Colonic mucosa (tissue), 4 donors: ENCODE measurements at regions not wholly inside any gene's neighbourhood (a gene's known extent, or its start where the extent isn't known, plus 50 kb on each side); places are given as distances from the start of the nearest gene placed in this dataset.

Source experiments
- DNase-seq: peaks from one replicate; pipeline ENCODE4 v3.0.0-alpha.2; 2020
- H3K27ac ChIP-seq: fragments of 200-600 bp; one replicate; pipeline ENCODE4 v1.8.0; 2021
- H3K27me3 ChIP-seq: fragments of 200-600 bp; one replicate; pipeline ENCODE4 v1.8.0; 2021
- H3K36me3 ChIP-seq: fragments of 200-600 bp; one replicate; pipeline ENCODE4 v1.8.0; 2021
- H3K4me1 ChIP-seq: fragments of 200-600 bp; one replicate; pipeline ENCODE4 v1.8.0; 2021; ENCODE audit warnings: mild to moderate bottlenecking
- H3K4me3 ChIP-seq: fragments of 200-600 bp; one replicate; pipeline ENCODE4 v1.8.0; 2021
- H3K9ac ChIP-seq, 2 donors: one replicate each; pipeline ENCODE4 v1.7.0; 2013; ENCODE audit warnings: control low read depth in 2 of 2, low read depth in 2 of 2, low read length in 2 of 2
- H3K9me3 ChIP-seq: fragments of 200-600 bp; one replicate; pipeline ENCODE4 v1.8.0; 2021
- intact Hi-C: fragments of 100-400 bp; cut with DNase I; formaldehyde crosslinking; loops from one replicate; pipeline ENCODE4 v1.14.1; 2022
- TF ChIP-seq, protein P1 (sequence below): fragments of 200-600 bp; IDR thresholded peaks from one replicate; pipeline ENCODE4 v1.8.0; 2022; ENCODE audit warnings: antibody characterized with exemption, mild to moderate bottlenecking
- donor health status: healthy.
- donor health status: DM: no; HTN: no; CAD: no.
- donor health status: DM: no; HTN: no; CAD: no.

DNA sequence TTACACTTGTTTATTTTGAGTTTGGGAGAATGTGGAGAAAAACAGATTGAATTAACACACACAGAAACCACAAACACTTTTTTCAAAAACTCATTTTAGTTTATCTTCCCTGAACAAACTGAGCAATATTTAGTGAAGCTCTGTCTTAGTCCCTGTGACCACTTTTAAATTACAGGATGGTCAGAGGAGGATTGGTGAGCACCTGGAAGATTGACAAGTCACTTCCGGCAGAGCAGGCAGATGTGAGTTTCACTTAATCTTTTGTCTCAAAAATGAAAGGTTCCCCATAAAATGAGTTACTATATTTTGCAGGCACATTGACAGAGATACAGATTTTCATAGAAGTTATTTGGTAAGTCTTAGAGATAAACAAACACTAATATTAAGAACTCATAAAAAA lies 970.1 kb downstream of the ADGRL3 start:
- intact Hi-C loops: no loop called here
- H3K27ac ChIP-seq: no peak overlapping the region
- H3K9ac ChIP-seq: no peak overlapping the region
- no peak overlapping the region for H3K4me3 ChIP-seq
- TF ChIP-seq, protein P1, sequence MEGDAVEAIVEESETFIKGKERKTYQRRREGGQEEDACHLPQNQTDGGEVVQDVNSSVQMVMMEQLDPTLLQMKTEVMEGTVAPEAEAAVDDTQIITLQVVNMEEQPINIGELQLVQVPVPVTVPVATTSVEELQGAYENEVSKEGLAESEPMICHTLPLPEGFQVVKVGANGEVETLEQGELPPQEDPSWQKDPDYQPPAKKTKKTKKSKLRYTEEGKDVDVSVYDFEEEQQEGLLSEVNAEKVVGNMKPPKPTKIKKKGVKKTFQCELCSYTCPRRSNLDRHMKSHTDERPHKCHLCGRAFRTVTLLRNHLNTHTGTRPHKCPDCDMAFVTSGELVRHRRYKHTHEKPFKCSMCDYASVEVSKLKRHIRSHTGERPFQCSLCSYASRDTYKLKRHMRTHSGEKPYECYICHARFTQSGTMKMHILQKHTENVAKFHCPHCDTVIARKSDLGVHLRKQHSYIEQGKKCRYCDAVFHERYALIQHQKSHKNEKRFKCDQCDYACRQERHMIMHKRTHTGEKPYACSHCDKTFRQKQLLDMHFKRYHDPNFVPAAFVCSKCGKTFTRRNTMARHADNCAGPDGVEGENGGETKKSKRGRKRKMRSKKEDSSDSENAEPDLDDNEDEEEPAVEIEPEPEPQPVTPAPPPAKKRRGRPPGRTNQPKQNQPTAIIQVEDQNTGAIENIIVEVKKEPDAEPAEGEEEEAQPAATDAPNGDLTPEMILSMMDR: no peak
- H3K4me1 ChIP-seq: no peaks in the 10 kb centered on the region
- H3K36me3 ChIP-seq: no peaks in the 10 kb centered on the region
- no peaks in the 10 kb centered on the region for H3K27me3 ChIP-seq
- H3K9me3 ChIP-seq: no peaks in the 10 kb centered on the region
- no peak for DNase-seq

DNA sequence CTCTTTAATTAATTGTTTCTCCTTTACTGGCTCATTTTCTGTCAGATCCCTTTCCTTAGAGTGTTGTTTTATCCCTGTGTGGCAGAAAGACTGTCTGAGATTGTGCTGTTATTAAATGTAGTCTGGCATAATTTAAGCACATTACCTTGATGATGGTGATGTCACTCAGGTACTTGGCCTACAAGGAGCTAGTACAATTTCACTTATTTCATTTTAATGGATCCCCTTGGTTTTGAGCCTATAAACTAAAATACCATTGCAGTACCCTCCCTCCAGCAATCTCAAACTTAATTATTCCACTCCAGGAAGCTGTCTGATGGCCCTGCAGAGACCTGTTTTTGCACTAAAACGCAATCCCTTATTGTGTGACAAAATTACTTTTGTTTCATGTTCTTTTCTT lies 968.6 kb downstream of the ADGRL3 start:
- H3K9ac ChIP-seq: no peak overlapping the region
- no peaks in the 10 kb centered on the region for H3K4me1 ChIP-seq
- TF ChIP-seq, protein P1: no peak
- no peak overlapping the region for H3K27ac ChIP-seq
- H3K9me3 ChIP-seq: no peaks in the 10 kb centered on the region
- intact Hi-C loops: no loop called here
- H3K36me3 ChIP-seq: no peaks in the 10 kb centered on the region
- no peaks in the 10 kb centered on the region for H3K27me3 ChIP-seq
- no peak overlapping the region for H3K4me3 ChIP-seq
- DNase-seq: no peak

DNA sequence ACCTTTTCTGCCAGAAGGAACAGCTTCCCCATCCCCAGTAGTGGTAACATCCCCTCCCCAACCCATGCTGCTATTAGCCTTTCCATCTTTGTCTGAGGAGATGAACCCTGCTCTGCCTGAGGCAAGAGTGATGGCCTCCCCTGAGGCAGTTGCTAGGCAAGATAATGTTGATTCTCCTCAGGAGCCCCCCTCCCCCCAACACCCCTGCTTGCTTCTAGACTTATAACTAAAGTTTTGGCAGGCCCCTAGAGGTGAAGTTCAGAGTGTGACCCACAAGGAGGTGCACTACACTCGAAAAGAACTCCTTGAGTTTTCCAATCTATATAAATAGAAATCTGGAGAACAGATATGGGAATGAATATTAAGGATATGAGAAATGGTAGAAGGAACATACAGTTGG lies 962.5 kb downstream of the ADGRL3 start:
- Histone ChIP-seq H3K27me3 (no peaks in the 10 kb centered on the region), H3K27ac (no peak overlapping the region), H3K9ac (no peak overlapping the region), H3K9me3 (no peaks in the 10 kb centered on the region), H3K36me3 (no peaks in the 10 kb centered on the region), H3K4me3 (no peak overlapping the region), H3K4me1 (no peaks in the 10 kb centered on the region)
- DNase-seq: no peak
- intact Hi-C loops: no loop called here
- TF ChIP-seq, protein P1: no peak

DNA sequence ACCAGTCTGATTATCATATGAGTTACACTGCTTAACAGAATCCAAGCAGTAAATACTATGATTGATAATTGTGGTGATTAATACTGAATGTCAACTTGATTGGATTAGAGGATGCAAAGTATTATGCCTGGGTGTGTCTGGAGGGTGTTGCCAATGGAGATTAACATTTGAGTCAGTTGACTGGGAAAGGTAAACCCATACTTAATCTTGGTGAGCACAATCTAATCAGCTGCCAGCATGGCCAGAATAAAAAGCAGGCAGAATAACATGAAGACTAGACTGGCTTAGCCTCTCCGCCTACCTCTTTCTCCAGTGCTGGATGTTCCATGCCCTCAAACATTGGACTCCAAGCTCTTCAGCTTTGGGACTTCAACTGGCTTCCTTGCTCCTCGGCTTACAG lies 961.3 kb downstream of the ADGRL3 start:
- Histone ChIP-seq H3K36me3 (no peaks in the 10 kb centered on the region), H3K9me3 (no peaks in the 10 kb centered on the region), H3K4me3 (no peak overlapping the region), H3K27ac (no peak overlapping the region), H3K27me3 (no peaks in the 10 kb centered on the region), H3K4me1 (no peaks in the 10 kb centered on the region), H3K9ac (no peak overlapping the region)
- no peak for DNase-seq
- TF ChIP-seq, protein P1: no peak
- intact Hi-C loops: no loop called here

DNA sequence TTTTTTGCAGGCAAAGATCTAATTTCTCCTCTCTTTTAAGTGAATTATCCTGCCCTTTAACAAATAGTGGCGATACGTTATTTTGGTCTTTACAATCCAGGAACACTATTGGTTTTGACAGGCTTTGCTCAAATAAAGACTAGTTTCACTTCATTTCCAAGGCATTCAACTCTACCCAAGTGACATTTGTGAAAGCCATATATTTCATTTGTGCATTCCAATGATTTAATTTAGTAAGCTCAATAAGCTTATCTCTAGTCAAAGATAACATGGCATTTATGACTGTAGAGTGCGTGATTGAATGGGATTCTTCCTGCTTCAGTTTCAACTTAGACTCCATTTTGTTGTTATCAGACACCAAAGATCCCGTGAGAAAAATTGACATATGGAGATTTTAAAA lies 959.8 kb downstream of the ADGRL3 start:
- H3K9me3 ChIP-seq: no peaks in the 10 kb centered on the region
- H3K4me3 ChIP-seq: no peak overlapping the region
- TF ChIP-seq, protein P1: no peak
- H3K27me3 ChIP-seq: no peaks in the 10 kb centered on the region
- H3K27ac ChIP-seq: no peak overlapping the region
- H3K9ac ChIP-seq: no peak overlapping the region
- H3K36me3 ChIP-seq: no peaks in the 10 kb centered on the region
- H3K4me1 ChIP-seq: no peaks in the 10 kb centered on the region
- DNase-seq: no peak
- intact Hi-C loops: no loop called here

DNA sequence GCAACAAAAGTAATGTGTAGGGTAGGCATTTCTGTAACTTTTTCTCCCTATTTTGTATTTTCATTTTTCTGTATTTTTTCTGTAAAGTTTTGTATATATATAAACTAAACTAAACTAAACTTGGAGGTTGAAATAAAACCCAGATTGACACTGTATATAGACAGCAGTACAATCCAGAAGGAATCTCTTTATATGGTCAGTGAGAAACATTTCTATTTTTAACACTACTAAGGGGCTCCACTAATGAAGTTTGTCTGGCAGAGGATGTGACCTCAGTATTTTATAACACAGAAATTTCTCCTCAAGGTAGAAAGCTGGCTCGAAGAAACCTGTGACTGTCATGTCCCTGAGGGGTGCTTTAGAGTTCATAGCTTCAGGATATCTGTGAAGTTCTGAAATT lies 959.2 kb downstream of the ADGRL3 start:
- TF ChIP-seq, protein P1: no peak
- intact Hi-C loops: no loop called here
- no peaks in the 10 kb centered on the region for H3K27me3 ChIP-seq
- H3K9me3 ChIP-seq: no peaks in the 10 kb centered on the region
- H3K4me1 ChIP-seq: no peaks in the 10 kb centered on the region
- H3K9ac ChIP-seq: no peak overlapping the region
- no peak overlapping the region for H3K4me3 ChIP-seq
- H3K27ac ChIP-seq: no peak overlapping the region
- no peaks in the 10 kb centered on the region for H3K36me3 ChIP-seq
- DNase-seq: no peak
